ENCODE measurements at regions not wholly inside any gene's neighbourhood (a gene's known extent, or its start where the extent isn't known, plus 50 kb on each side); places are given as distances from the start of the nearest gene placed in this dataset.

DNA sequence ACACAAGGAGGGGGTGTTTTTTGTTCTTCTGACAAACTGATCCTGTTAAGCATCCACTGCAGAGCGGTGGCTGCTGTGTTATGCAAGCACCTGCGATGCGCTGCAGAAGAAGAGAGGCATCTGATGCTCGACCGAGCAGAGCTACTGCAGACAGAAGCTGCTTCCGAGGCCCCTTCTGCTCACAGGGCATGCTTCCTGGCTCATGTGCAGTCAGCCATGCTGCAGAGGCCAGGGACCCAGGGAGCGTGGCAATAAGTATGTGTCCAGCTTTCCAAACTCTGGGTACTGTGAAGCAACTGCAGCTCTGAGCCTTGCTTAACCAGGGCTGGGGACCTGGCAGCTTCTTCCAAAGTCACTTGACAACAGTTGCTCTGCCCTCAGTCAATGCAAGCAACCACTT is 448.6 kb upstream of the RBFOX1 start:
- TF ChIP-seq, protein P1, sequence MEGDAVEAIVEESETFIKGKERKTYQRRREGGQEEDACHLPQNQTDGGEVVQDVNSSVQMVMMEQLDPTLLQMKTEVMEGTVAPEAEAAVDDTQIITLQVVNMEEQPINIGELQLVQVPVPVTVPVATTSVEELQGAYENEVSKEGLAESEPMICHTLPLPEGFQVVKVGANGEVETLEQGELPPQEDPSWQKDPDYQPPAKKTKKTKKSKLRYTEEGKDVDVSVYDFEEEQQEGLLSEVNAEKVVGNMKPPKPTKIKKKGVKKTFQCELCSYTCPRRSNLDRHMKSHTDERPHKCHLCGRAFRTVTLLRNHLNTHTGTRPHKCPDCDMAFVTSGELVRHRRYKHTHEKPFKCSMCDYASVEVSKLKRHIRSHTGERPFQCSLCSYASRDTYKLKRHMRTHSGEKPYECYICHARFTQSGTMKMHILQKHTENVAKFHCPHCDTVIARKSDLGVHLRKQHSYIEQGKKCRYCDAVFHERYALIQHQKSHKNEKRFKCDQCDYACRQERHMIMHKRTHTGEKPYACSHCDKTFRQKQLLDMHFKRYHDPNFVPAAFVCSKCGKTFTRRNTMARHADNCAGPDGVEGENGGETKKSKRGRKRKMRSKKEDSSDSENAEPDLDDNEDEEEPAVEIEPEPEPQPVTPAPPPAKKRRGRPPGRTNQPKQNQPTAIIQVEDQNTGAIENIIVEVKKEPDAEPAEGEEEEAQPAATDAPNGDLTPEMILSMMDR (IDR thresholded peaks at IDR 0.05): no peak
- TF ChIP-seq POLR2A (IDR thresholded peaks at IDR 0.05) (no peak), POLR2AphosphoS5 (IDR thresholded peaks at IDR 0.05) (no peak)

Measured in breast epithelium (tissue), 3 donors.